ENCODE measurements at regions not wholly inside any gene's neighbourhood (a gene's known extent, or its start where the extent isn't known, plus 50 kb on each side); places are given as distances from the start of the nearest gene placed in this dataset.

DNA sequence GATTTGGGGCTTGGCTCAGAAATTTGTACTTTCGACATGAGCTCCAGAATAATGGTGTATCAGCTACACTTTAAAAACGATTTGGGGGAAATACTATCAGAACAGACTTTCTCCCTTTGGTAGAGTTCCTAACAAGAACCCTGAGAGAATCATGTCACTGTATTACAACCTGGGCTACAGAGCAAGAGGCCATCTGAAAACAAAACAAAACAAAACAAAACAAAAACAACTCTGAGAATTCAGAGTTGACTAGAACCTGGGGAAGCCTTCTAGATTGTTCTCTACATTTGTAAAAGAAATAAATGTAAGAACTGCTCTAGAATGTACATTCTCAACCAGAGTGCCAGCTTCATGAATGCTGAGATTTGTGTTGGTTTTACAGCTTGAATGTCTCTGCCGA lies 262.6 kb upstream of the SEMA3D start:
- Histone ChIP-seq H3K27me3 (no peaks in the 10 kb centered on the region), H3K4me3 (no peak overlapping the region), H3K27ac (no peak overlapping the region), H3K4me1 (no peaks in the 10 kb centered on the region), H3K36me3 (no peaks in the 10 kb centered on the region), H3K9me3 (no peaks in the 10 kb centered on the region)
- no peak for TF ChIP-seq POLR2A (IDR thresholded peaks at IDR 0.05)
- TF ChIP-seq, protein P1, sequence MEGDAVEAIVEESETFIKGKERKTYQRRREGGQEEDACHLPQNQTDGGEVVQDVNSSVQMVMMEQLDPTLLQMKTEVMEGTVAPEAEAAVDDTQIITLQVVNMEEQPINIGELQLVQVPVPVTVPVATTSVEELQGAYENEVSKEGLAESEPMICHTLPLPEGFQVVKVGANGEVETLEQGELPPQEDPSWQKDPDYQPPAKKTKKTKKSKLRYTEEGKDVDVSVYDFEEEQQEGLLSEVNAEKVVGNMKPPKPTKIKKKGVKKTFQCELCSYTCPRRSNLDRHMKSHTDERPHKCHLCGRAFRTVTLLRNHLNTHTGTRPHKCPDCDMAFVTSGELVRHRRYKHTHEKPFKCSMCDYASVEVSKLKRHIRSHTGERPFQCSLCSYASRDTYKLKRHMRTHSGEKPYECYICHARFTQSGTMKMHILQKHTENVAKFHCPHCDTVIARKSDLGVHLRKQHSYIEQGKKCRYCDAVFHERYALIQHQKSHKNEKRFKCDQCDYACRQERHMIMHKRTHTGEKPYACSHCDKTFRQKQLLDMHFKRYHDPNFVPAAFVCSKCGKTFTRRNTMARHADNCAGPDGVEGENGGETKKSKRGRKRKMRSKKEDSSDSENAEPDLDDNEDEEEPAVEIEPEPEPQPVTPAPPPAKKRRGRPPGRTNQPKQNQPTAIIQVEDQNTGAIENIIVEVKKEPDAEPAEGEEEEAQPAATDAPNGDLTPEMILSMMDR (IDR thresholded peaks at IDR 0.05), result no peak
- intact Hi-C loops (cut with DNase I), result no loop called here
- DNase-seq, result no peak
- WGBS, 2 donors, result 77 to 84% methylated on average over 3 of the region's 3 CpGs

DNA sequence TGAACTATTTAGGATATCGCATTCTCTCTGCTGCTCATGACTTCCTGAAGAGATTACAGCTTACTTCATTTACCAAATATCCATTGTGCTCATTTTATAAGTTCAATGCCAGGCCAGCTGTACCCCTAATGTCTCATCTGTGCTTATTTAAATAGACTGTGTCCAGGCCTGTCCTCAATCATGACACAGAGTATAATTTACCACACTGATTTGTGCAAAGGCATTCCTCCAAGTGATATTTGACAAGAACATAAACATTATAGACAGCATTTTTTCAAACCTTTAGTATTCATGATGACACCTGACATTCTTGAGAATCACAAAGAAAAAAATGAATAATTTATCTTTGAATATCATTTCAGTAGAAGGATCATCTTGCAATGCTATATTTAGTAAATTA lies 260.1 kb upstream of the SEMA3D start:
- Histone ChIP-seq H3K36me3 (no peaks in the 10 kb centered on the region), H3K4me3 (no peak overlapping the region), H3K4me1 (no peaks in the 10 kb centered on the region), H3K27me3 (no peaks in the 10 kb centered on the region), H3K9me3 (no peaks in the 10 kb centered on the region), H3K27ac (no peak overlapping the region)
- intact Hi-C loops (cut with DNase I), result no loop called here
- DNase-seq, result no peak
- no peak for TF ChIP-seq POLR2A (IDR thresholded peaks at IDR 0.05)
- TF ChIP-seq, protein P1 (IDR thresholded peaks at IDR 0.05), result no peak
- 42 to 47% methylated on average over 1 of the region's 1 CpG for WGBS, 2 donors

DNA sequence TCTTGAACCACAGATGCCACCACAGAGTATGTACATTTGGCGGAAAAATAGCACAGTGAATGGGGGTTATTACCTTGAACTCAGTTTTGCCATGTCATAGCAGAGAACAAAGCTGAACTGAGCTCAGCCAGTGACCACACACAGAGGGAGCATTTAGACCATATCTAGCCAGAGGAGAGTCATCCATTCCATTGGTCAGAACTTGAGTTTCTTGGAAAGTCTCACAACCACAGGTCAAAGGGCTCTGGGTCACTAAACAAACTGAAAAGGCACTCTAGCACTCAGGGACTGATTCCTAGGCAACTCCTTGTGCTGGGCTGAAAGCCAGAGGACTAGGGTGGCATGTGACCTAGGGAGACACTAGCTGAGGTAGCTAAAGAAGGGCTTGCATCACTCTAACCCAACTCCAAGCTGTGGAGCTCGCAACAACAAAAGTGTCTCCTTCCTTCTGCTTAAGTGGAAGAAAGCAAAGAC lies 239.7 kb upstream of the SEMA3D start:
- intact Hi-C loops (cut with DNase I), result no loop called here
- TF ChIP-seq, protein P1 (IDR thresholded peaks at IDR 0.05), result no peak
- no peak for TF ChIP-seq POLR2A (IDR thresholded peaks at IDR 0.05)
- Histone ChIP-seq H3K27me3 (no peaks in the 10 kb centered on the region), H3K27ac (no peak overlapping the region), H3K36me3 (no peaks in the 10 kb centered on the region), H3K9me3 (peaks cover 0 to 7% (median 0%) of the 10 kb centered on the region in 3 donors), H3K4me3 (no peak overlapping the region), H3K4me1 (no peaks in the 10 kb centered on the region)
- 90 to 100% methylated on average over 2 of the region's 2 CpGs for WGBS, 2 donors
- DNase-seq, result no peak

DNA sequence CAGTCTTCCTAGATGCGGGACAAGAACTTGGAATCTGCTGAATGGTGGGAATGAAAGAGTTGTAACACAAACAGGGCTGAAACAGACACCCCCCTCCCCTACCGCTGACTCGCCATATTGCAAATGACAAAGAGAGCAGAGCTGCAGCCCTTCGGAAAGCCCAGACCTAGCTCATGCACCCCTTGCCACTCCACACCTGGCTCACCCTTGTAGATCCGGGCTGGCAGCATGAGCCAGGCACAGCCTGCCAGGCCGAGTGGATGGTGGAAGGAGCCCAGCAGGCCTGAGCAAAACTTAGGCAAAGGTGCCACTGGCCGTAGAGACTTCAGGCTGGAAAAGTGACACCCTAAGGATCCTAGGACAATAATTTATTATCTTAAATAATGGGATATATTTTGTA lies 237.4 kb upstream of the SEMA3D start:
- no peaks in the 10 kb centered on the region for H3K36me3 ChIP-seq
- H3K27me3 ChIP-seq, result no peaks in the 10 kb centered on the region
- DNase-seq, result no peak
- H3K27ac ChIP-seq, result no peak overlapping the region
- intact Hi-C loops (cut with DNase I), result no loop called here
- 83 to 89% methylated on average over 7 of the region's 7 CpGs for WGBS, 2 donors
- TF ChIP-seq POLR2A (IDR thresholded peaks at IDR 0.05), result no peak
- TF ChIP-seq, protein P1 (IDR thresholded peaks at IDR 0.05), result no peak
- no peaks in the 10 kb centered on the region for H3K4me1 ChIP-seq
- H3K9me3 ChIP-seq, result peaks cover 0 to 7% (median 0%) of the 10 kb centered on the region in 3 donors
- no peak overlapping the region for H3K4me3 ChIP-seq

DNA sequence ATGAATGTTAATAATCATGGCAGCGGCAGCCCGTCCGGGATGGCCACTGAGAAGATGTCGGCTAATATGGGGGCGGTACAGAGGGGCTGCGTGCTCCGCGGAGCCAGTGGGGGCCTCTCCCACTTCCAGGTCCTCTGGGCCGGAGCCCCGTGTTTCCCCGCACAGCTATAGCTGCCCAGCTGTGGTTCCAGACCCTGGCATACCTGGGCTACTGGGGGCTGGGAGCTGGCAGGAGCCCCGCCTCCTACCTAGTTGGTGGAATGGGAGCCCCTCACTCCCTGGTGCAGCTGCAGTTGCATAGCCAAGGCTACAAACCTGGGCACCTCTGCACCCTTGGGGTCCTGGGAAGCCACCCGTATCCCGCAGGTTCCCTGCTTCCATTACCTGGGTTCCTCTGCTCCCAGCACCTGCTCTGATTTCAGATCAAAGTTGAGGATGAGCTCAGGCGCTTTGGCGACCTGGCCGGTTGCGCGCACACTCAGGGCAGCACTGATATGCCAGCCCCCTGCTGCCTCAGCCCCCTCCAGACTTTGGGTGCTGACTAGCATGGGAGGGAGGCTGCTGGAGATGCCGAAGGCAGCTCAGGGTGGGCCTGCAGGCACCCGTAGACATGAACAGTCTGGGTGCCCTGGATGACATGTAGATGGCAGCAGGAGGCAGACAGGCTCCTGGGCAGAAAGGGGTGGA lies 236.5 kb upstream of the SEMA3D start:
- Histone ChIP-seq H3K27me3 (no peaks in the 10 kb centered on the region), H3K4me1 (no peaks in the 10 kb centered on the region), H3K27ac (no peak overlapping the region), H3K36me3 (no peaks in the 10 kb centered on the region), H3K9me3 (peaks cover 0 to 7% (median 0%) of the 10 kb centered on the region in 3 donors), H3K4me3 (no peak overlapping the region)
- DNase-seq, result no peak
- 88 to 95% methylated on average over 6 to 8 of the region's 21 CpGs for WGBS, 2 donors
- TF ChIP-seq, protein P1 (IDR thresholded peaks at IDR 0.05), result no peak
- no peak for TF ChIP-seq POLR2A (IDR thresholded peaks at IDR 0.05)
- intact Hi-C loops (cut with DNase I), result no loop called here

Measured in esophagus squamous epithelium (tissue), 5 donors.